Stimulated activated CD8-positive, alpha-beta memory T cell treated with anti-CD3 and anti-CD28 coated beads, Interleukin-2, amount 100 ng/mL, for 48 hours (primary cell): ENCODE measurements at regions not wholly inside any gene's neighbourhood (a gene's known extent, or its start where the extent isn't known, plus 50 kb on each side); places are given as distances from the start of the nearest gene placed in this dataset.
"Not testable (repeated sequence)": the region's sequence is repeated elsewhere in the genome, so short reads cannot be mapped to it uniquely, and the experiment has no call there.

Source experiments
- DNase-seq, 2 donors: peaks; one replicate each; pipeline ENCODE4 v3.0.0-alpha.2; 2020; ENCODE audit warnings: low read depth in 2 of 2

GRCh38 chr3:87895983-87896382 lies 162.8 kb downstream of the CGGBP1 start:
- no peak for DNase-seq

- no peak for DNase-seq
Measured at GRCh38 chr3:87873136-87873535, 185.7 kb downstream of the CGGBP1 start.

DNA sequence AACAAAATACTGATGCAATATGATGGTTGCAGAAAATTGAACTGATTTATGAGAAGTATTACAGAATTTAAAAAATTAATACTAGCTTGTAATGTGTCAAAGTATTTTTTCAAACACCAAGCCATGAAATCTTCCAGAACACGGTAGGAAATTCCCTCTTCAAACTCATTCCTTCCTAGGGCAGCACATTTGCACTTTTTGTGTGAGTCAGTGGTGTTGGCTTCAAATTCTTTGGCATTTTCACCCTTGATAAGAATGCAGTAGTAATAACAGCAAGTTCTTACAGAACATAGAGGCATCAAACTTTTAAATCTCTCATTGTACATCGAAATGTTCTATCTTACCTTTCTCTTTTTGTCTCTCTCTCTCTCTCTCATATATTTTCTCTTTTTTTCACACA lies 191.8 kb downstream of the CGGBP1 start:
- DNase-seq: no peak

DNA sequence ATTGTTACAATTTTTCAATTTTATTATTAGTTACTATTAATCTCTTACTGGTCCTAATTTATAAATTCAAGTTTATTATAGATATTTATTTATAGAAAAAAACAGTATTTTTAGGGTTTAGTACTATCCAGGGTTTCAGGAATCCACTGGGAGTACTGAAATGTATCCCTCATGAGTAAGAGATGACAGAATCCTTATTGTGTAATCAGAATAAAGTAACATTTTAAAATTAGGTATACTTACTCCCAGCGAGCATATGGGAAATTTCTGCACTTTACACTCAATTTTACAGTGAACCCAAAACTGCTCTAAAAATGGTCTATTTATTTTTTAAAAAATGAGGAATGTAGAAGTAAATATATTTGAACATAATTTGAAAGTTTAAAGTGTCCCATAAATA lies 202.7 kb downstream of the CGGBP1 start:
- no peak for DNase-seq

- DNase-seq: no peak
Measured at GRCh38 chr3:87855616-87856015, 203.2 kb downstream of the CGGBP1 start.

DNA sequence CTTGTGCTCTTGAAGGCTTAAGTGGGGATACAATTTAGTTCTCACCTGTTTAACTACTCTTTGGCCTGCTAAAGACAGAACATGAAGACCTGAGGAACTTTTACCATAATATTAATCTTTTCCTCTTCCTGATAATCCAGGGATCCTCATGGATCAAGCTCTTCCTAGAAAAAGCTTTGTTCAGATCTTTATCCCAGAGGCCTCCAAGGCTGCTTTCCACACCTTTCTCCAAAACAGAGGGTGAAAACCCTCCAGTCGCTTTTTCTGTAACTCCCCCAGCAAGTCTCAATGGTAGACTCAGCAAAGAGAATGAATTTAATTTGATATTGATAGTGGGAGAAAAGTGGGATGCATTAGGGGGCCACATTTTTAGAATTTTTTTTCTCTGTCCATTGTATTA lies 203.6 kb downstream of the CGGBP1 start:
- no peak for DNase-seq

- no peak for DNase-seq
Measured at GRCh38 chr3:87848003-87848402, 210.8 kb downstream of the CGGBP1 start.

DNA sequence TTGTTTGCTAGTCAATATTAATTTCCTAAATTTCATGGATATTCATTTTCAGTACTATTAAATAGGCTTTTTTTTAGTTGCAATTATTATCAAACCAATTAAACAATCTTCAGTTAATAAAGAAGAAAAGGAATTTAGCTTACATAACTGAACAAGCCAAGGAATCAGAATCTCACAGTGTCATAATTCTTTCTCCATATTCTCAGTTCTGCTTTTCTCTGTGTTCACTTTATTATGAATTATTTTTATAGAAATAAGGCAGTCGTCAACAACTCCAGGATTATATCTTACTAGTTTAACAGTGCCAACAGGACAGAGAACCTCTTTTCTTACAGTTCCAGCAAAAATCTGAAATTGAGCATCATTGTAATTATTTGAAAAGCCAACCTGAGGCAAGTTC lies 221.7 kb downstream of the CGGBP1 start:
- no peak for DNase-seq

- DNase-seq: no peak
Measured at GRCh38 chr3:87836026-87836425, 222.8 kb downstream of the CGGBP1 start.

GRCh38 chr3:87835236-87835635 lies 223.6 kb downstream of the CGGBP1 start:
- no peak for DNase-seq

DNA sequence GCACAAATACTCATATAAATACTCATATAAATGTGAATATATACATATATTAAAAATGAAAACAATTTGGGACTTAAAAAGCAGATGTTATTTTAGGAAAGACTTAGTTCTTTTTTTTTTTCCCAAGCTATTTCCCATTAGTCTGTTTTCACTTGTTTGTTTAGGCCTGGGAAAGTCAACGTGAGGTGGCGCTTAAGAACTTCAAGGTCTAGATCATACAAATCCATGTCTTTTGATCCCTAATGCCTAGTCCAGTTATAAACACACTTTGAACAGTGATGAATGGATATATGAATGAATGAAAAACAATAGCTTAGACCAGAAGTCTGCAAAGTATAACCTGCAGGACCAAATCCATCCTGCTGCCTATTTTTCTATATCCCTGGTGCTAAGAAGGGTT lies 224.5 kb downstream of the CGGBP1 start:
- DNase-seq: no peak

GRCh38 chr3:87833039-87833377 lies 225.8 kb downstream of the CGGBP1 start:
- no peak for DNase-seq

DNA sequence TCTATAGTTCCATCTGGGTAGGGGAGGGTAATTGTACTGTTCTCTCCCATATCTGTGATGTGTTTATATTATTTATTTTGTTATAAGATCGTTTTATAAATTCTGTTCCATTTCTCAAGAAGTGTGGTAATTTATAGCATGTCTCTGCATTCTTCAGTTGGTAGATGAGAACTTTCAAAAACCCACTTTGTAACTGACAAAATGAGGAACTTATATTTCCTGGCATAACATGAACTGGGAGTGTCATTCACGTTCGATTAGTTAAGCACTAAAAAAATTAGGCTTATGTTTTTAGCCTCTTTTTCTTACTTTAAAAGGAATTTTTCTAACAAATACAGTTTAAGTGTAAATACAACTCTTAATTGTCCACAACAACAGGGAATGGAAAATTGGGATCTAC lies 230.8 kb downstream of the CGGBP1 start:
- no peak for DNase-seq

GRCh38 chr3:87822563-87822962 lies 236.2 kb downstream of the CGGBP1 start:
- no peak for DNase-seq

DNA sequence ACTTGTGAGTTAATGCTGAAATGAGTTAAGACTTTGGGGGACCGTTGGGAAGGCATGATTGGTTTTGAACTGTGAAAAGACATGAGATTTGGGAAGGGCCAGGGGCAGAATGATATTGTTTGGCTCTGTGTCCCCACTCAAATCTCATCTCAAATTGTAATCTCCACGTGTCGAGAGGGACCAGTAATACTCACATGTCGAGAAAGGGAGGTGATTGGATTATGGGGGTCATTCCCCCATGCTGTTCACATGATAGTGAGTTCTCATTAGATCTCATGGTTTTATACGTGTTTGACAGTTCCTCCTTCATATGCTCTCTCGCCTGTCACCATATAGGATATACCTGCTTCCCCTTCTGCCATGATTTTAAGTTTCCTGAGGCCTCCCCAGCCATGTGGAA lies 245.3 kb downstream of the CGGBP1 start:
- DNase-seq: not testable (repeated sequence)

DNA sequence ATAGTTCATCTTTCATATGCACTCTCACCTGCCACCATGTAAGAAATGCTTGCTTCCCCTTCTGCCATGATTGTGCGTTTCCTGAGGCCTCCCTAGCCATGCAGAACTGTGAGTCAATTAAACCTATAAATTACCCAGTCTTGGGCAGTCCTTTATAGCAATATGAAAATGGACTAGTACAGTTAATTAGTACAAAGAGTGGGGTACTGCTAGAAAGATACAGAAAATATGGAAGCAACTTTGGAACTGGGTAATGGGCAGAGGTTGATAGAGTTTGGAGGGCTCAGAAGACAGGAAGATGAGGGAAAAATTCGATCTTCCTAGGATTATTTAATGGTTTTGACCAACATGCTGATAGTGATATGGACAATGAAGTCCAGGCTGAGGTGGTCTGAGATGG lies 246.9 kb downstream of the CGGBP1 start:
- DNase-seq: no peak

GRCh38 chr3:87810452-87811016 lies 248.3 kb downstream of the CGGBP1 start:
- DNase-seq: no peak

- no peak for DNase-seq
Measured at GRCh38 chr3:87805670-87806069, 253.1 kb downstream of the CGGBP1 start.

DNA sequence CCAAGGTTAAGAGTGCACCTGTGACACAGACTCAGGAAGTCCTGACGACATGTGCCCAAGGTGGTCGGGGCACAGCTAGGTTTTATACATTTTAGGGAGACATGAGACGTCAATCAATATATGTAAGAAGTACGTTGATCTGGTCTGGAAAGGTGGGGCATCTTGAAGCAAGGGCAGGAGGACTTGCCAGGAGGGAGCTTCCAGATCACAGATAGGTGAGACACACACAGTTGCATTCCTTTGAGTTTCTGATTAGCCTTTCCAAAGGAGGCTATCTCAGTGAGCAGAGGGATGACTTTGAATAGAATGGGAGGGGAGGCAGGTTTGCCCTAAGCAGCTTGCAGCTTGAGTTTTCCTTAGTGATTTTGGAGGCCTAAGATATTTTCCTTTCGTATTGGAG lies 257.4 kb downstream of the CGGBP1 start:
- no peak for DNase-seq

DNA sequence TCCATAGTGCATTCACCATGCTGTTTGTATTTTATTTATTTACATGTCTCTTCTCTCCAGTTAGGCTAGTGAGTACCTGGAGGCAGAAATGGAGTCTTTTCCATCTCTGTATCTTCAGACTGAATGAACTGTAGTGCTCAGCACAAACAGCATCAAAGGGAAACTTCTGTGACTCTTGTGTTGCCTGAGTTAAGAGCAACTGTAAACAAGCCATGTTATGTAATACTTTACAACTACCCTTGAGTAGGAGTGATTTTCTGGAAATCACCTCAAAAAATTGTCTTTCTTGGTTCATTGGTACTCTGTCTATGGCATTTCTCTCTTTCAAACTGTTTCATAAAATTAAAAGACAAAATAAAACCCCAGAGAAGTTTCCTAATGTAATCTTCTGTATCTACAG lies 258.3 kb downstream of the CGGBP1 start:
- DNase-seq: no peak

DNA sequence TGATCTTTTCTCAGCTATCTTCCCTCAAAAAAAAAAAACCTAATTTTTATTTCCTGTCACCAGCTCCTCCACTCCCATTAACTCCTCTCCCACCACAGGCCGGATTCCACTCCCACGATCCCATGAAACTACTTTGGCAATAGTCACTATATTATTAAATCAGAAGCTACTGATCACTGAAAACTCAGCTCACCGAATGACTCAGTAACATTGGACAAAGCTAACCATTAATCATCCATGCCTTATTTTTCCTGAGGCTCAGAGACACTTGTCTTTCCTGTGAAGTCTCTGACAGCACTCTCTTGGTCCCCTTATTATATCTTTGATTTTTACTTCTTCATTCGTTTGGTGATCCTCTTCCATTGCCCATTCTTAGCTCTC lies 260.2 kb downstream of the CGGBP1 start:
- no peak for DNase-seq

GRCh38 chr3:87797872-87798566 lies 260.8 kb downstream of the CGGBP1 start:
- no peak for DNase-seq

DNA sequence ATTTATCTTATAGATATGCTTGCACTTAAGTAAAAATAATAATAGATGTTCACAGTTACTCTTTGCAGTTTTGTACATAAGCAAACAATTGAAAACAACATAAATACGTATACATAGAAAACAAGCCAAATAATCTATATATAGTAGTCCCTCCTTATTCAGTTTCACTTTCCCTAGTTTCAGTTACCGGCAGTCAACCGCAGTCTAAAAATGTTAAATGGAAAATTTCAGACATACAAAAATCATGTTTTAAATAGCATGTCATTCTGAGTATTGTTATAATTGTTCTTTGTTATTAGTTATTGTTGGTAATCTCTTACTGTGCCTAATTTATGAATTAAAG lies 262.0 kb downstream of the CGGBP1 start:
- DNase-seq: no peak

- no peak for DNase-seq
Measured at GRCh38 chr3:87796137-87796842, 262.5 kb downstream of the CGGBP1 start.
